ENCODE measurements at regions not wholly inside any gene's neighbourhood (a gene's known extent, or its start where the extent isn't known, plus 50 kb on each side); places are given as distances from the start of the nearest gene placed in this dataset.
"Not testable (repeated sequence)": the region's sequence is repeated elsewhere in the genome, so short reads cannot be mapped to it uniquely, and the experiment has no call there.

DNA sequence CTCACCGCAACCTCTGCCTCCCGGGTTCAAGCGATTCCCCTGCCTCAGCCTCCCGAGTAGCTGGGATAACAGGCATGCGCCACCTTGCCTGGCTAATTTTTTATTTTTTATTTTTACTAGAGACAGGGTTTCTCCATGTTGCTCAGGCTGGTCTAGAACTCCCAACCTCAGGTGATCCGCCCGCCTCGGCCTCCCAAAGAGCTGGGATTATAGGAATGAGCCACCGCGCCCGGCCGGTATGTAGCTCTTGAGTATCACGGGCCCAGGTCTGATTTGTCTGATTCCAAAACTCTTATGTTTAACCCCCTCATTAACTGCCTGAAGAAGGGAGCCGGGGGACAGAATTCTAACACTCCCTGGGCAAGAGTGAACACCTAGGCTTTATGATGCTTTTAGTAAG, 91.7 kb upstream of the OLIG2 start:
- not testable (repeated sequence) for DNase-seq (ENCODE audit: low read depth, low spot score)

DNA sequence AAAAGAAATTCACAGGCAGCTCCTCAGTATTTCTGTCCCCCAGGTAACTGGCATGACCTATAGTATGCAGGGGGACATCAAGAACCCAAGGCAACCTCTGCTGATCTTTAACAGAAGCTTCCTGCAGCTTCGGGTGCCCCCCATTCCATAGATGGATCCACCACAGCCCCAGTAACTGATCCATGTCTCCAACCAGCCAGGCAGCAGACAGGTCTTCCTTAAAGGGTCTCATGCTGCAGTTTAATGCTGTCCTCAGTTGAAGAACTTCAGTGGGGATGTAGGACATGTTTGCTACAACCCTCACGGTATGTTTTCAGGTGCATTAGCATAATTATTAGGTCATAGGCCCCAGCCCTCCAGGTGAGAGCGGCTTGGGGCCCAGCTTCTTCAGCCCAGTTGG, 90.9 kb upstream of the OLIG2 start:
- DNase-seq (ENCODE audit: low read depth, low spot score), result no peak

DNA sequence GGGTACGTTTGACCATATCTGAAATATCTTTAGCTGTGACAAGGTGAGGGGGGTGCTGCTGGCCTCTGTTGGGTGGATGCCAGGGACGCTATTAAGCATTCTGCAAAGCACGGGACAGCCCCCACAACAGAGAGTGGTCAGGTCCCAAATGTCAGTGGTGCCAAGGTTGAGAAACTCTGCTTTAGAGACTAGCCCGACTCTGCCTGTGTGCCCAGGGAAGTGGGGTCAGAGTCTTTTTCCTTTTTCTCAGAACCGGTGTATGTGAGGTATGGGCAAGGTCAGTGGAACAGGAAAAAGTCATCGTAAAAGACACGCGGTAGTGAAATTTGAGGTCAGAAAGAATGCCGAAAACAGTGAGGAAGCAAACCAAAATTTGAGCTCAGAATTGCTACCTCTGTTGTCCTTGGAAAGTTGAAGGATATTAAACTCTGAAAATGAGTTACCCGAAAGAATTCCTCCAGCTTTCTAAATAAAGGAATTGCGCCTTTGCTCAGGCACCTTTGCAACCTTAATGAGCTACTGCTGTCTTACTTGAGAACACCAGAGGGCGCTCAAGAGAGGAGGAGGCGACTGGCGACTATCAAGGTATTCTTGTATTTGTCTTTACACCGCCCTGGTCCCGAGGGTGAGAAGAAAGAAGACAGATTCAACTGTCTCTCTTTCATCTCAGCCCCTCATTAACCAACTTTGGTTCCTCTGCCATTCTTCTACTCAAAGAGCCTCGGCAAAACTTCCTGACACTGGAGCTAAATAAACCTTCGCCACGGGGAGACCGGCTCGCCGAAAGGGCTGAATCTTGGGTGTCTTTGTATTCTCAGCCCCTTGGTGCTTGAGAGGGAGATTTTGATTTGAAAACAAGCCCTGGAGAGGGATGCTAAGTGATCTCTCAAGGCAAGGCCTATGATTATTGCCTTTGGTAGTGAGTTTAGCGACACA, 85.4 kb upstream of the OLIG2 start:
- no peak for DNase-seq (ENCODE audit: low read depth, low spot score)

DNA sequence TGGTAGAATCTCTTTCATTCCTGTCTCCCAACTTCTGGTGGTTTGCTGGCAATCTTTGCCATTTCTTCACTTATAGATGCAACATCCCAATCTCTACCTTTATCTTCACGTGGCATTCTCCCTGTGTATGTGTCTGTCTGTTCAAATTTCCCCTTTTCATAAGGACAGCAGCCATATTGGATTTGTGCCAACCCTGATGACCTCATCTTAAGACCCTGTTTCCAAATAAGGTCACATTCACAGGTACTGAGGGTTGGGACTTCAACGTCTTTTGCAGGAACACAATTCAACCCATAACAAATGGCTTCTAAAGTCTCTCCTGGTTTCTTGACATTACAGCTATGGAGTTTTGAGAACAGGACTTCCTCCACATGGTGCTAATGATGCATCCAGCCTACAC, 84.5 kb upstream of the OLIG2 start:
- no peak for DNase-seq (ENCODE audit: low read depth, low spot score)

DNA sequence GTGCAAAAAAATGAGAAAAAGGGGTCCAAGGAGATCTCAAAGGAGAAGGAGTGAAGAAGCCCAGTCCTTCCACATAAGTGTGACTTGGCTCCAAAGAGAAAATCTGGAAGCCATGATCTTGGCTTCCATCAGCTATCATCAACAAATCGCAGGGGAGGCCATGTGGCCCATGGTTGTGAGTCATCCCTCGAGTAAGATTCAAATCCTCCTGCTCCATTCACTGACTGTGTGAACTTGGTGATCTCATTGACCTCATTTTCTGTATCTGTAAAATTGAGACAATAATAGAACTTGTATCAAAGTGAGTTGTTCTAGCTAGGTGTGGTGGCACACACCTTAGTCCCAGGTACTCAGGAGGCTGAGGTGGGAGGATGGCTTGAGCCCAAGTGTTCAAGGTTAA, 79.1 kb upstream of the OLIG2 start:
- DNase-seq (ENCODE audit: low read depth, low spot score), result no peak

DNA sequence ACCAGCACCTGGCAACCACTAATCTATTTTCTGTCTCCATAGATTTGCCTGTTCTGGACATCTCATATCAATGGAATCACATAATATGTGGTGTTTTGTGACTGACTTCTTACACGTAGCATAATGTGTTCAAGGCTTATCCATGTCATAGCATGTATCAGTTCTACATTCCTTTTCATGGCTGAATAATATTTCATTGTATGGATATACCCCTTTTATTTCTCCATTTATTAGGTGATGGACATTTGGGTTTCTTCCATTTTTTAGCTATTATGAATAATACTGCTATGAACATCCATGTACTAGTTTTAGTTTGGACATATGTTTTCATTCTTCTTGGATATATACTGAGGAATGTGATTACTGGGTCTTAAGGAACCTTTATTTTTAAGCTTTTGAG, 78.0 kb upstream of the OLIG2 start:
- DNase-seq (ENCODE audit: low read depth, low spot score), result no peak

DNA sequence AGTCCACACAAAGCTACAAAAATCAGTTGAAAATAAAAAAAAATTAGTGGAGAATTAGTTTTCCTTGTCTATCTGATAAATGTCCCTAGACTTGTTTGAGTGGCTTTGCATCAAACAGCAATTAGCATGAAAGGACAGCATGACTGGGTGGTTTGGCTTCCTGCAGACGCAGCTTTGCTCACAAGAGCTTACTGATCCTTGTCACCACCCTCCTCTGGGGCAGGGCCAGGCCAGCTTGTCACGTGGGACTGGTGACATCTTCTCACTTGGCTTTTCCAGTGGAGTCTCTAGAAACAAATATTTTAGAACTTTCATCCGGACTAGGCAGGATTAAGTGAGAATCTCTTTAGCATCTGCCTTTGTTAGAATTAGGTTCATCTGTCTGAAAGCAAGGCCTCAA, 76.0 kb upstream of the OLIG2 start:
- DNase-seq (ENCODE audit: low read depth, low spot score), result no peak

DNA sequence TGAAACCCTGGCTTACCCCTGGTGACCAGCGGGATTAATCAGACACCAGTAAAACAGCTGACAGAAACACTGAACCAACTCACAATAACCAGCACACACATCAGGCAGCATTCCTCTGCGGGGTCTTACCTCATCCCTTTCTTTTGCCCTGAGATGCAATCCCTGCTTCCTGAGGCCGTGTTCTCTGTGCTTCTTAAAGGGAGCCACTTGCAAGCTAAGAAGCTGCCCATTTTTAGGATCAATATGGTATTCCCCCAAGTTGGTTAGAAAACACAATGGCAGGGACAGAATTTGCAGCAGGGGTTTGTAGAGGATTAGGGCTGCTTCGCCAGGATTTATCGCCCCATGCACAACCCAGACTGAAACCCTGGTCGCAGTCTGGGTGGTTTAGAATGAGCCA, 74.7 kb upstream of the OLIG2 start:
- DNase-seq (ENCODE audit: low read depth, low spot score), result no peak

DNA sequence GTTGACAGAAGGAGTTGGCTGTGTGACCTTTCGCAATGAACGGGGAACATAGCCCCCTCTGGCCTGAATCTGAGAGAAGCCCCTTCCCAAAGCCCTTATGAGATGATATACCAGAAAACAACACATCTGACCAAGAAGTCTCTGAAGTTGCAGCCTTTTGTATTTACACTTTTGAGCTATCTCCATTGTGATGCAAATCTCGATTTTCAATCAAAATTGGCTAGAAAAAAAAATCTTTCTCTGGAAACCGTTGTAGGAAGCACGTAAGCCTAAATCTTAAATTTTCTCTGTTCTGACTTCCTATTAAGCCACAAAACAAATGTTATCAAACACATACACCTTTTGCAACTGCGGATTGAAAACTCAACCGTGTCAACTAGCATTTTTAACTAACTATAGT, 71.4 kb upstream of the OLIG2 start:
- no peak for DNase-seq (ENCODE audit: low read depth, low spot score)

DNA sequence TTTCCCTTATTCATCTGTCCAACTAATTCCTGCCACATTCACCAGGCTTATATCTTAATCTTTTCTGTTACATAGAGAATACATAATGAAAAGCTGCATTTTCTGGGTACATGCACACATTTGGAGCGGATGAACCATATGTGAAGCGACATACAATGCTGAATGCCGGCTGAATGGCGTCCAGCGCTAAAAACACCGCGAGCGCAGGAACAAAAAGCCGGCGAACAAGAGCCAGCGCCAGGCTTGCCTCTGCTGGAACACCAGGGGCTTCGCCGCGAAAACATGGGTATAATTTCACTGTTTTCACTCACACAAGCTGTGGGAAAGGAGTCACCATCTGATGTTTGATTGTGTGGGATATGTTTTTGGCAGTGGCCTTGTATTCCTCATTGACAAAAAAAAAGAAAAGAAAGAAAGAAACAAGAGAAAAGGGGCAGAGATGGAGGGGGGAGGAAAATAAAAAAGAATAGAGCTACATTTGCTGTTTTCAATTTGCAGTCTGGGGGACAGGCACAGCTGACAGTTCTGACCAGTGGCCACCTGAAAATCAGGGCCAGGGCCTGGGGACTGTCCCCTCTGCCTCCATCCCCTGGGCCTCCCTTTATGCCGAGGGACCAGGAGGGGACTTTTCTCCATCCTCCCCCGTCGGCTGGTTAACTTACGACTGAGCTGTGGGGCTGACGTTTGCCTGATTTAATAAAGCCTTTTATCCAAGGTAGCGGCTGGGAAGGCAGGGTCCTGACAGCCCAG, 70.2 kb upstream of the OLIG2 start:
- DNase-seq (ENCODE audit: low read depth, low spot score), result no peak

DNA sequence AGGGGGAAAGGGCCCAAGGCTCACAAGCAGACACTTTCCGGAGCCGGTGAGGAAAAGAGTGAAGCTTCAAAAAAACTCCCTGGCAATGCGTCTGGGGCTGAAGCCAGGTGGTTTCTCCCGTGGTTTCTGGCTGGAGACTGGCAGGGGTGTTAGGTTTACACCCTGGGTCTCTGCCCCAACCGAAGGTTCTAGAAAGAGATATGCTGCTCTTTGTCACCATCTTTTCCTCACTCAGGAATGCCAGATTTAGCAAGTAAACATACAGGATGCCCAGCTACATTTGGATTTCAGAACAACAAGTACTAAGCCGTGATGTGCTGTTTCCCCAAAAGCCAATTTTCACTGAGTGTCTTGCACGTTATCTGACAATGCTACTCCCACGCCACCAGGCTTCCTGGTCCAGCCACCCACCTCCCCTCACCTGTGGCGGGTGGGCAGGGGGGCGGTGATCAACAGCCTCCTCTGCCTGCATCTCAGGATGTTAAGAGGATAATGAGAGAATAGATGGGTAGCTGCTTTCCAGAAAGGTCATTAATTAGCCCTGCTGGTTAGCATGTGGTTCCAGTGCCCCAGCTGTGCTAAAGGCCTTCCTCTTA, 69.6 kb upstream of the OLIG2 start:
- DNase-seq (ENCODE audit: low read depth, low spot score), result no peak

DNA sequence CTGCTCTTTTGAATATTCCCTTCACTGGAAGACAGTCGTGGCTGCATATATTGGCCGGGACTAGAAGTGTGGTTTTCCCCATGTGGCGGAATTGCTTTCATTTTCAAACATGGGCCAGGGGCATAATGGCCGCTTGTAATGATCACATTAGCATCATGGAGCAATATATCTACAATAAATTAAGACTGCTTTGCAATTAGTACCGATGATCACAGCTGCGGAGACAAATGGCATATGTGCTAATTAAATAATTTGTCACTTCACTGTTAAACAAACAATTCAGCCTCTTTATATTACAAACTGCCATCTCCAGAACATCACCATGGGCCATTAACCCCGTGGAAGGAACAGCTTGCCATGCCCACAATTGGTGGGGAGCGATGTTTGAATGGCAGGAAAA, 68.2 kb upstream of the OLIG2 start:
- no peak for DNase-seq (ENCODE audit: low read depth, low spot score)

DNA sequence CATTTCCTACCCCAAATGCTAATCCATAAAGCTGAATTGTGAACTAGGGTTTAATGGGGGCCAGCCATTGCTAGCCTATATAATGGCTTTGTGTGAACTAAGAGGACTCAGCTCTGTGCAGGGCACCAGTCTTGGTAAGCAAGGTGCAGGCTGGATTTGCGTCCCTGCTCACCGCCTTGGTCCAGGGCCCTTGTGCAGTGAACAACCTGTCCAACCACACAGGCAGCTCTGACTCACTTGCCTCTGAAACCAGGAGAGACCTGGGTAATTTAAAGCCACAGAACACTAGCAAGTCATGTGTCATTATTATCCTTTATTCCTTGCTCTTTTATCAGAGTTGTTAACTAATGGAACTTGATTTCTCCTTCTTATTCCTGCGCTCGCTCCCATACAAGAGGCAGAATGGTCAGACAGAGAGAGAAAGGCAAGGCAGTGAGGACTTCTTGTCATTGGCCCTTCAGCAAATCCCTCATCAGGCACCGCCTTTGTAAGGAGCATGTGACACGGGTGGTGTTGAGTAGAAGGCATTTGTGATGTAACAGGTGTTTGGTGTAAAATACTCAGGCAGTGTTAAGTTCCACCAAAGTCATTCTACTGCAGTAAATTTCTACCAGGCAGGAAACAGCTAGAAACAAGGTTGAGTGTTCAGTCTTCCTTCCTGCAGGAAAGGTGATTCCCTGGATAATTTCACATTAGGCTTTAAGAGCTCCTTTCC, 67.3 kb upstream of the OLIG2 start:
- DNase-seq (ENCODE audit: low read depth, low spot score), result no peak

DNA sequence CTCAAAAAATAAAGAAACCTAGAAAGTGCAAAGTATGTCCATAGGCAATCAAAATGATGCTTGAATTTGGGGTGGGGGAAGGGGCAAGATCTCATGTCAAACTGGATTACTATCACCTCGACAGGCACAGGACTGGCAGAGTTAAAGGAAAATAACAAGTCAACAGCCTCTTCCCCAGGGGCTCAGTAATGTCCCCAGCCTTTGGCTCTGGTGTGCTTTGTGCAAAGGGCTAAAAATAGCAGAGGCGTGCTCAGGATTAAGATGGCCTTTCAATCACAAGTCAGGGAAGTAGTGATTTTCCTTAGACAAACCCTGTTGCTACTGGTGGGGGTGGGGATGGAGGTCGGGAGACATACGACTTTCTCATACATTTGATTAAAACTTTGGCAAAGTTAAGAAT, 63.5 kb upstream of the OLIG2 start:
- DNase-seq (ENCODE audit: low read depth, low spot score), result no peak

DNA sequence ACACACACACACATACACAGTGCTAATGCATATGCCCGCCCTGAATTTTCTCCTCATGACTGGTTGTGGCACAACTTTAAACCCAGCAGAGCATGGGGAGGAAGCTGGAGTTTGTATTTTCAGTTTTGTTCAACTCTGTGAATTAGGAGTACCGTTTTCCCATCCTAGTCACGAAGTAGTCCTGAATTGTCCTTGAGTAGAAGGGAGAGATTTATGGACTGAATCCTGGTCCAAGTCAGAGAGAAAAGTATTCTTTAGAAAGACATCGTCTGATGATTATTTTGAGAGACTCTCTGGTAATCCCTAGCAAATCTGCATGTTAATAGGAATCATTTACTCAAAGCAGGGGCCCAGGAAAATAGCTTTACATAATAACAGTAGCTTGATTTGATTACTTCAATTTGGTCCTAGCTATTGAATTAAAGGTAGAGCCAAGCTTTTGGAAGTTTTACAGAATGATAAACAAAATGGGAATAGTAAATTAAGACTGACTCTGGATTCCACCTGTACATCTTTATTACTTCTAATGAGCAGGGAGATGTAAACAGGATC, 60.5 kb upstream of the OLIG2 start:
- DNase-seq (ENCODE audit: low read depth, low spot score), result no peak

DNA sequence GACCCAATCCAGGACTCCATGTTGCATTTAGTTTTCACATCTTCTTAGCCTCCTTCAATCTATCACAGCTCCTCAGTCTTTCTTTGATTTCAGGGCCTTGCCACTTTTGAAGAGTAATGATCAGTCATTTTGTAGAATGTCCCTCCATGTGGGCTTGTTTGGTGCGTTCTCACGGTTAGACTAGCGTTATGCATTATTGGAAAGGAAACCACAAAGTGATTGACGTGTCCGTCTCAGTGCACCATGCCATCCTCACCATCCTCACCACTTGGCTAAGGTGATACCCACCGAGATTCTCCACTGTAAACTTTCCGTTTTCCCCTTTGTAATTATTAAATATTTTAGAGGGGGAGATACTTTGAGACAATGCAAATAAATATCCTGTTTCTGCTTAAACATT, 59.6 kb upstream of the OLIG2 start:
- no peak for DNase-seq (ENCODE audit: low read depth, low spot score)

DNA sequence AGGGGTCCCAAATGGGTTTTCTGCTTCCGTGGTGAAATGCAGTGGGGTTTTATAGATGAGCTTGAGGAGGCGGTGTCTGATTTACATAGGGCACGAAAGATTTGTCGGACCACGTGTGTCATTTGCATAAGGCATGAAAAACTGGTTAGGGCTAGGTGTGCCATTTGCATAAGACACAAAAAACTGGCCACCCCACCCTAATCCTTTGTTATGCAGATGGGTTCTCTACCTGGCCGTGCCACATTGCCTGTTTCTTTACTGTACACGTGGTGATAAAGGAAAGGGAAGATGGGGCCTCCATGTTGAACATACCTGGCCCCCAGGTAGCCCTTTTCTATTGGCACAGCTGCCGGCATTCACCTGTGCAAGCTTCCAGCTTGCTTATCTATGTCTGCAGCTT, 57.6 kb upstream of the OLIG2 start:
- not testable (repeated sequence) for DNase-seq (ENCODE audit: low read depth, low spot score)

DNA sequence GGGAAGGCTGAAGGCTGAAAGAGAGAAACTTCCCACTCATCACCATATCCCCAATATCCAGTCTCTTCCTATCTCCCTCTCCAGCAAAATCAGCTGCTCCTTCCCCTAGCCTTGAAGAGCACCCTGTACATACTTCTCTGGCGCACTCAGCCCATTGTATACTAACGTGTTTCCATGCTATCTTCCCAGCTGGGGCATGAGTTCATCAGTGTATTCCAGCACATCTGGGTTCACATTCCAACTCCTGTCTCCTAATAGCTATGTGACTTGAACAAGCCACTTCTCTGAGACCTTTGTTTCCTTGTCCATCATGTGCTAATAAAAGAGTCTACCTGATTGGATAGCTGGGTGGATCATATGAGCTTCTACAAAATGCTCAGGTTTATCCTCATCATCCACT, 51.1 kb upstream of the OLIG2 start:
- no peak for DNase-seq (ENCODE audit: low read depth, low spot score)

DNA sequence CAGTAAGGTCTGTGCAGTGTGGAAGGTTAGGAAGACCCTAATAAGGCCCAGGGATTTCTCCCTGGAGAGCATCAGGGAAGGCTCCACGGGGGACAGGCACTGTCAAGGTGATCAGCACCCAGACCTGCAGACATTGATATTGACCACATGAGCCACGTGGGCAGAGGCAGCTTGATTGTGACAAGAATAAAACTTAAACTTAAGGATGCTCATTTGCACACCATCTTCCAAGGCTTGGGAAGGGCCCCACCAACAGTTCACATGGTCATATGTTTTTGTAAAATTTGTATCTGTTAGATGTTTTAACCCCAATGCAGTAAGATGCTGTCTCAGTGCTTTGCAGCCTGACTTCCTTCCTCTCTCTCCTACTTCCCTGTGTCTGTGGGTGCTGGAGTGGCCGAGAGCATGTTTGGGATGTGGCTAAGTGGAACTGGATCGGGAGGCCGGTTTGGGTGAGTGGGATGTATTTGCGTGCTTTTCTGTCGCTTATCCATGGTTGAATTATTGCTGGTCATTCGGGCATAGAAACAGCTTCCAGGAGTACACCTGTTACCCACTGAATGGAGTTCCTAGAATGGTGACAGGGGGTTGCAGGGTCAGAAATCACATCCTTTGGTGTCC, 49.8 kb upstream of the OLIG2 start:
- no peak for DNase-seq (ENCODE audit: low read depth, low spot score)
